GM23338 (cell line): ENCODE measurements at regions not wholly inside any gene's neighbourhood (a gene's known extent, or its start where the extent isn't known, plus 50 kb on each side); places are given as distances from the start of the nearest gene placed in this dataset.

Experiments
- ATAC-seq: fragments of 200-7000 bp; cut with Tn5 transposase; 3 replicates; pipeline ENCODE4 v1.9.1; 2020
- DNase-seq: peaks from one replicate; pipeline ENCODE4 v3.0.0-alpha.2; 2015; ENCODE audit warnings: low spot score
- H2AFZ ChIP-seq: fragments of 200-600 bp; sonication (generic); 2 replicates; pipeline ENCODE4 v1.8.0; 2016; ENCODE audit warnings: antibody characterized with exemption, mild to moderate bottlenecking, moderate library complexity
- H3F3A ChIP-seq: fragments of 200-600 bp; sonication (generic); replicated peaks from 2 replicates; pipeline ENCODE4 v1.8.0; 2017; ENCODE audit warnings: antibody characterized with exemption, mixed run types, low read depth
- H3K27ac ChIP-seq: fragments of 200-600 bp; sonication (generic); 2 replicates; pipeline ENCODE4 v1.6.1; 2016; ENCODE audit warnings: low read depth
- H3K27me3 ChIP-seq: fragments of 200-600 bp; sonication (generic); 2 replicates; pipeline ENCODE4 v1.8.0; 2016; ENCODE audit warnings: mild to moderate bottlenecking, mixed run types, moderate library complexity; ENCODE audit not compliant: insufficient read depth
- H3K36me3 ChIP-seq: fragments of 200-600 bp; sonication (generic); 2 replicates; pipeline ENCODE4 v1.8.0; 2016; ENCODE audit warnings: mild to moderate bottlenecking; ENCODE audit not compliant: insufficient read depth
- H3K4me1 ChIP-seq: fragments of 200-600 bp; sonication (generic); 2 replicates; pipeline ENCODE4 v1.8.0; 2016; ENCODE audit warnings: mild to moderate bottlenecking, moderate library complexity; ENCODE audit not compliant: insufficient read depth
- H3K4me2 ChIP-seq: fragments of 200-600 bp; sonication (generic); 2 replicates; pipeline ENCODE4 v1.7.1; 2017; ENCODE audit warnings: mixed run types
- H3K4me3 ChIP-seq: fragments of 200-600 bp; sonication (generic); 2 replicates; pipeline ENCODE4 v1.6.1; 2016; ENCODE audit warnings: mixed run types
- H3K79me2 ChIP-seq: fragments of 200-600 bp; sonication (generic); replicated peaks from 2 replicates; pipeline ENCODE4 v1.8.0; 2017; ENCODE audit warnings: mild to moderate bottlenecking; ENCODE audit not compliant: insufficient read depth
- H3K9me2 ChIP-seq: fragments of 200-600 bp; sonication (generic); 2 replicates; pipeline ENCODE4 v1.8.0; 2017; ENCODE audit not compliant: insufficient read depth
- H4K20me1 ChIP-seq: fragments of 200-600 bp; sonication (generic); replicated peaks from 2 replicates; pipeline ENCODE4 v1.8.0; 2017; ENCODE audit warnings: mild to moderate bottlenecking; ENCODE audit not compliant: insufficient read depth
- H3K27ac Mint-ChIP-seq: 2 replicates; pipeline ENCODE4 v1.8.0; 2020; ENCODE audit warnings: inconsistent platforms, mild to moderate bottlenecking, moderate library complexity, mixed read lengths
- H3K27me3 Mint-ChIP-seq: 3 replicates; pipeline ENCODE4 v1.8.0; 2022; ENCODE audit warnings: low read depth, mild to moderate bottlenecking, moderate library complexity, mixed read lengths, inconsistent platforms; ENCODE audit not compliant: insufficient read depth, poor library complexity
- H3K36me3 Mint-ChIP-seq: 3 replicates; pipeline ENCODE4 v1.8.0; 2021; ENCODE audit warnings: low read depth, mild to moderate bottlenecking, inconsistent platforms, moderate library complexity, mixed read lengths
- H3K4me1 Mint-ChIP-seq: 3 replicates; pipeline ENCODE4 v1.8.0; 2020; ENCODE audit warnings: mild to moderate bottlenecking, inconsistent platforms, mixed read lengths
- H3K4me3 Mint-ChIP-seq: 3 replicates; pipeline ENCODE4 v1.8.0; 2021; ENCODE audit warnings: moderate library complexity, mild to moderate bottlenecking, inconsistent platforms, mixed read lengths
- H3K9me3 Mint-ChIP-seq: 3 replicates; pipeline ENCODE4 v1.8.0; 2020; ENCODE audit warnings: moderate library complexity, mild to moderate bottlenecking, inconsistent platforms, mixed read lengths
- CREB1 ChIP-seq: fragments of 250-450 bp; sonication (Bioruptor Pico); IDR thresholded peaks from 2 replicates; pipeline ENCODE4 v1.5.0; 2020; ENCODE audit warnings: low read depth, mild to moderate bottlenecking, moderate library complexity
- CTCF ChIP-seq, 2 experiments: fragments of 200-600 bp in 1 of 2; sonication (generic) in 1 of 2; conservative IDR thresholded peaks; 2 replicates each; pipeline versions ENCODE4 v1.5.1 to v1.6.1; 2016 to 2017; ENCODE audit warnings: antibody characterized with exemption in 2 of 2, low read depth in 2 of 2, mild to moderate bottlenecking in 2 of 2, moderate library complexity in 1 of 2
- ETS1 ChIP-seq: IDR thresholded peaks from 2 replicates; pipeline ENCODE4 v1.6.1; 2016; ENCODE audit warnings: antibody characterized with exemption
- EZH2 ChIP-seq: fragments of 200-600 bp; sonication (generic); IDR thresholded peaks from one replicate; pipeline ENCODE4 v1.8.0; 2017; ENCODE audit warnings: antibody characterized with exemption, mild to moderate bottlenecking, low read depth; ENCODE audit not compliant: unreplicated experiment
- EZH2phosphoT487 ChIP-seq: fragments of 200-600 bp; sonication (generic); IDR thresholded peaks from one replicate; pipeline ENCODE4 v1.8.1; 2018; ENCODE audit warnings: antibody characterized with exemption; ENCODE audit not compliant: unreplicated experiment
- JUNB ChIP-seq: IDR thresholded peaks from one replicate; pipeline ENCODE4 v1.6.1; 2016; ENCODE audit warnings: antibody characterized with exemption; ENCODE audit not compliant: unreplicated experiment
- NANOG ChIP-seq: IDR thresholded peaks from 2 replicates; pipeline ENCODE4 v1.6.1; 2016; ENCODE audit warnings: antibody characterized with exemption, borderline replicate concordance
- POLR2AphosphoS5 ChIP-seq: IDR thresholded peaks from 2 replicates; pipeline ENCODE4 v1.6.1; 2016; ENCODE audit warnings: antibody characterized with exemption, low read depth
- REST ChIP-seq: IDR thresholded peaks from one replicate; pipeline ENCODE4 v1.6.1; 2018; ENCODE audit warnings: antibody characterized with exemption; ENCODE audit not compliant: unreplicated experiment
- STAT1 ChIP-seq: IDR thresholded peaks from one replicate; pipeline ENCODE4 v1.6.1; 2016; ENCODE audit warnings: antibody characterized with exemption; ENCODE audit not compliant: unreplicated experiment
- ZNF114 ChIP-seq: fragments of 250-450 bp; sonication (Bioruptor Pico); IDR thresholded peaks from 2 replicates; pipeline ENCODE4 v1.5.0; 2020; ENCODE audit warnings: mild to moderate bottlenecking, moderate library complexity
- ZNF331 ChIP-seq: fragments of 250-450 bp; sonication (Bioruptor Pico); IDR thresholded peaks from 2 replicates; pipeline ENCODE4 v1.5.0; 2020; ENCODE audit warnings: low read depth, mild to moderate bottlenecking, moderate library complexity

GRCh38 chr3:98972720-98973119, 71.2 kb upstream of the DCBLD2 start (continued):
- TF ChIP-seq ETS1 = no peak
- TF ChIP-seq REST = no peak
- TF ChIP-seq EZH2 = no peak

GRCh38 chr3:98972155-98972554, 70.7 kb upstream of the DCBLD2 start:
- no peaks in the 10 kb centered on the region for H4K20me1 ChIP-seq
- H3K4me2 ChIP-seq = no peak overlapping the region
- DNase-seq (no peak), ATAC-seq (no peak)
- H3K4me3 ChIP-seq = no peak overlapping the region
- no peaks in the 10 kb centered on the region for H3K4me1 ChIP-seq
- Mint-ChIP-seq H3K4me3 (no peak overlapping the region), H3K9me3 (peaks cover 3% of the 10 kb centered on the region; the same call in 1 of the 3 replicates), H3K36me3 (peaks cover 2% of the 10 kb centered on the region; the same call in 1 of the 3 replicates), H3K27ac (no peak overlapping the region), H3K27me3 (peaks cover 3% of the 10 kb centered on the region), H3K4me1 (no peaks in the 10 kb centered on the region)
- H3K27me3 ChIP-seq = no peaks in the 10 kb centered on the region
- no peaks in the 10 kb centered on the region for H3K79me2 ChIP-seq
- 0 out of 2 replicates have a peak, but pooled peaks cover 3% of the 10 kb centered on the region for H3K9me2 ChIP-seq
- no peaks in the 10 kb centered on the region for H3F3A ChIP-seq
- no peaks in the 10 kb centered on the region; the same call in 1 of the 2 replicates for H3K36me3 ChIP-seq
- H2AFZ ChIP-seq = no peak overlapping the region
- no peak overlapping the region for H3K27ac ChIP-seq
- no peak for TF ChIP-seq EZH2phosphoT487
- no peak for TF ChIP-seq EZH2
- no peak for TF ChIP-seq CREB1 (CRISPR knock-in tag)
- TF ChIP-seq CTCF (conservative IDR thresholded peaks at IDR 0.05; ENCODE audit: low read depth in 2 of 2) = no peak
- no peak for TF ChIP-seq STAT1
- no peak for TF ChIP-seq ETS1
- TF ChIP-seq JUNB = no peak
- no peak for TF ChIP-seq ZNF331 (CRISPR knock-in tag)
- TF ChIP-seq NANOG = no peak
- no peak for TF ChIP-seq REST
- TF ChIP-seq ZNF114 = no peak
- TF ChIP-seq POLR2AphosphoS5 = no peak
